HEK293 (cell line): ENCODE measurements at regions not wholly inside any gene's neighbourhood (a gene's known extent, or its start where the extent isn't known, plus 50 kb on each side); places are given as distances from the start of the nearest gene placed in this dataset.

Source experiments
- BCL11A ChIP-seq: fragments of 450-650 bp; formaldehyde crosslinking; IDR thresholded peaks from 2 replicates; pipeline ENCODE4 v1.5.1; 2016; ENCODE audit warnings: low read depth, missing biosample characterization, missing genetic modification characterization
- CTCF ChIP-seq: fragments of 450-650 bp; formaldehyde crosslinking; IDR thresholded peaks from 2 replicates; pipeline ENCODE4 v1.5.1; 2016; ENCODE audit warnings: missing biosample characterization, missing genetic modification characterization
- TCF7L2 ChIP-seq: IDR thresholded peaks from 2 replicates; pipeline ENCODE4 v1.6.1; 2011; ENCODE audit warnings: low read depth, mild to moderate bottlenecking, inconsistent platforms, low read length, moderate library complexity, borderline replicate concordance
- ZFP69B ChIP-seq: fragments of 450-650 bp; formaldehyde crosslinking; IDR thresholded peaks from 2 replicates; pipeline ENCODE4 v1.5.1; 2016; ENCODE audit warnings: missing biosample characterization, missing genetic modification characterization
- ZNF558 ChIP-seq: fragments of 450-650 bp; formaldehyde crosslinking; IDR thresholded peaks from 2 replicates; pipeline ENCODE4 v1.5.1; 2016; ENCODE audit warnings: missing biosample characterization, missing genetic modification characterization
- ZNF76 ChIP-seq: fragments of 450-650 bp; formaldehyde crosslinking; IDR thresholded peaks from 2 replicates; pipeline ENCODE4; 2016; ENCODE audit warnings: low read depth, missing biosample characterization, missing genetic modification characterization, borderline replicate concordance
- ZNF785 ChIP-seq: fragments of 450-650 bp; formaldehyde crosslinking; IDR thresholded peaks from 2 replicates; pipeline ENCODE4 v1.5.1; 2016; ENCODE audit warnings: missing biosample characterization, missing genetic modification characterization
- ZNF792 ChIP-seq: fragments of 450-650 bp; formaldehyde crosslinking; IDR thresholded peaks from 2 replicates; pipeline ENCODE4 v1.5.1; 2016; ENCODE audit warnings: missing biosample characterization, missing genetic modification characterization
- TF ChIP-seq, protein P1 (sequence below): fragments of 450-650 bp; formaldehyde crosslinking; IDR thresholded peaks from 2 replicates; pipeline ENCODE4 v1.5.1; 2016; ENCODE audit warnings: missing biosample characterization, missing genetic modification characterization, low read depth

GRCh38 chr18:25764777-25765176 lies 325.6 kb downstream of the SS18 start:
- TF ChIP-seq CTCF (tag by site-specific recombination), result no peak
- TF ChIP-seq ZNF785, result no peak
- no peak for TF ChIP-seq TCF7L2
- TF ChIP-seq, protein P1, sequence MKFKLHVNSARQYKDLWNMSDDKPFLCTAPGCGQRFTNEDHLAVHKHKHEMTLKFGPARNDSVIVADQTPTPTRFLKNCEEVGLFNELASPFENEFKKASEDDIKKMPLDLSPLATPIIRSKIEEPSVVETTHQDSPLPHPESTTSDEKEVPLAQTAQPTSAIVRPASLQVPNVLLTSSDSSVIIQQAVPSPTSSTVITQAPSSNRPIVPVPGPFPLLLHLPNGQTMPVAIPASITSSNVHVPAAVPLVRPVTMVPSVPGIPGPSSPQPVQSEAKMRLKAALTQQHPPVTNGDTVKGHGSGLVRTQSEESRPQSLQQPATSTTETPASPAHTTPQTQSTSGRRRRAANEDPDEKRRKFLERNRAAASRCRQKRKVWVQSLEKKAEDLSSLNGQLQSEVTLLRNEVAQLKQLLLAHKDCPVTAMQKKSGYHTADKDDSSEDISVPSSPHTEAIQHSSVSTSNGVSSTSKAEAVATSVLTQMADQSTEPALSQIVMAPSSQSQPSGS, result no peak
- no peak for TF ChIP-seq ZNF792 (tag by site-specific recombination)
- TF ChIP-seq ZFP69B (tag by site-specific recombination), result no peak
- TF ChIP-seq ZNF558 (tag by site-specific recombination), result no peak
- no peak for TF ChIP-seq ZNF76
- TF ChIP-seq BCL11A (tag by site-specific recombination), result no peak
